Loucy (cell line): ENCODE measurements at regions not wholly inside any gene's neighbourhood (a gene's known extent, or its start where the extent isn't known, plus 50 kb on each side); places are given as distances from the start of the nearest gene placed in this dataset.

Source experiments
- EZH2phosphoT487 ChIP-seq: fragments of 200-600 bp; IDR thresholded peaks from 2 replicates; pipeline ENCODE4 v1.6.1; 2018; ENCODE audit warnings: antibody characterized with exemption, mild to moderate bottlenecking, moderate library complexity, borderline replicate concordance
- TF ChIP-seq, protein P1 (sequence below): fragments of 200-600 bp; sonication (generic); conservative IDR thresholded peaks from 2 replicates; pipeline ENCODE4 v1.5.1; 2014; ENCODE audit warnings: mild to moderate bottlenecking, antibody characterized with exemption, low read length

DNA sequence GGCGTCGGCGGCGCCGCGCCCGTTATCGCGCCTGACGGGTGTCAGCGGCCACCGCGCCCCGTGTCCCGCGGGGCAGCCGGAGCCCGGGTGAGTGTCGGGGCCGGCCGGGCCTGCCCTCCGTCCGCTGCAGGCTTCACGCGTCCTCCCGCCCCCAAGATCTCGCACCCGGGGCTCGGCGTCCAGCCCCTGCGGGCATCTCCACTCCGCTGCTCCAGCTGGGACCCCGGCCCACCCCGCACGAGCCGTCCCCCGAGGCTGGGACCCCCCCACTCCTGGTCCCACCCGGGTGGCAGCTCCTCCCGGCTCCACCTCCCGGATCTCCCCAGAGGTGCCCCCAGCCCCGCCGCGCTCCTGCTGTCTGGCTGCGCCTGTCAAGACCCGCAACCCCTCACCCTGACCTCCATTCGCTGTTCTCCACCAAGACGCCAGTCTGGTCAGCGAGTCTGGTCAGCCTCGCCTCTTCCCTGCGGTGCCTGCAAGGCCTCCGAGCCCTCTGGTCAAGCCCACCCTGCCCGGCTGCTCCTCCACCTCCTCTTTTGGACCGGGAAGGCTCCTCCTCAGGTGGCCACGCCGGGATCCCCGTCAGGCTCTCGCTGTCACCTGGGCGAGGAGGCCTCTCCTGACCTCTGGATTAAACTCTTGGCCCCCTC is 66.0 kb upstream of the NKX1-1 start:
- TF ChIP-seq, protein P1, sequence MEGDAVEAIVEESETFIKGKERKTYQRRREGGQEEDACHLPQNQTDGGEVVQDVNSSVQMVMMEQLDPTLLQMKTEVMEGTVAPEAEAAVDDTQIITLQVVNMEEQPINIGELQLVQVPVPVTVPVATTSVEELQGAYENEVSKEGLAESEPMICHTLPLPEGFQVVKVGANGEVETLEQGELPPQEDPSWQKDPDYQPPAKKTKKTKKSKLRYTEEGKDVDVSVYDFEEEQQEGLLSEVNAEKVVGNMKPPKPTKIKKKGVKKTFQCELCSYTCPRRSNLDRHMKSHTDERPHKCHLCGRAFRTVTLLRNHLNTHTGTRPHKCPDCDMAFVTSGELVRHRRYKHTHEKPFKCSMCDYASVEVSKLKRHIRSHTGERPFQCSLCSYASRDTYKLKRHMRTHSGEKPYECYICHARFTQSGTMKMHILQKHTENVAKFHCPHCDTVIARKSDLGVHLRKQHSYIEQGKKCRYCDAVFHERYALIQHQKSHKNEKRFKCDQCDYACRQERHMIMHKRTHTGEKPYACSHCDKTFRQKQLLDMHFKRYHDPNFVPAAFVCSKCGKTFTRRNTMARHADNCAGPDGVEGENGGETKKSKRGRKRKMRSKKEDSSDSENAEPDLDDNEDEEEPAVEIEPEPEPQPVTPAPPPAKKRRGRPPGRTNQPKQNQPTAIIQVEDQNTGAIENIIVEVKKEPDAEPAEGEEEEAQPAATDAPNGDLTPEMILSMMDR = no peak
- TF ChIP-seq EZH2phosphoT487 = no peak
